Loucy (cell line): ENCODE measurements at regions not wholly inside any gene's neighbourhood (a gene's known extent, or its start where the extent isn't known, plus 50 kb on each side); places are given as distances from the start of the nearest gene placed in this dataset.

Experiments used
- EZH2phosphoT487 ChIP-seq: fragments of 200-600 bp; IDR thresholded peaks from 2 replicates; pipeline ENCODE4 v1.6.1; 2018; ENCODE audit warnings: antibody characterized with exemption, mild to moderate bottlenecking, moderate library complexity, borderline replicate concordance
- TF ChIP-seq, protein P1 (sequence below): fragments of 200-600 bp; sonication (generic); conservative IDR thresholded peaks from 2 replicates; pipeline ENCODE4 v1.5.1; 2014; ENCODE audit warnings: mild to moderate bottlenecking, antibody characterized with exemption, low read length

DNA sequence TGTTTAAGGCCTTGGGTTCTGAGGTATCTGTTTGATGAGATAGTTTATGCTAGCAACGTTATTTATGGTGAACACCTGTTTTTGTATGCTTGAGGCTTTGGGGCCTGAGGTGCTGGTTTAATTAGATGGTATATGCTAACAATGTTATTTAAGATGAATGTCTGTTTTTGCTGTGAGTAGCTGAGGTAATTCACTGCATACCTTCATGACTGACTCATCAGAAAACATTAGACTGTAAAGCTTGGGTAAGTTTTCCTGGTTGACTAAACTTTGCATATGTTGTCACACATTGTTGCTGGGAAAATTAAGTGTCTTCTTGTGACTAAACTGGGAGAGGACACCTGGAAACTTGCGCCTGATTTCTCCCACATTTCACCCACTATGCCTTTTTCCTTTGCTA, 1026.6 kb downstream of the RAPGEF2 start:
- TF ChIP-seq, protein P1, sequence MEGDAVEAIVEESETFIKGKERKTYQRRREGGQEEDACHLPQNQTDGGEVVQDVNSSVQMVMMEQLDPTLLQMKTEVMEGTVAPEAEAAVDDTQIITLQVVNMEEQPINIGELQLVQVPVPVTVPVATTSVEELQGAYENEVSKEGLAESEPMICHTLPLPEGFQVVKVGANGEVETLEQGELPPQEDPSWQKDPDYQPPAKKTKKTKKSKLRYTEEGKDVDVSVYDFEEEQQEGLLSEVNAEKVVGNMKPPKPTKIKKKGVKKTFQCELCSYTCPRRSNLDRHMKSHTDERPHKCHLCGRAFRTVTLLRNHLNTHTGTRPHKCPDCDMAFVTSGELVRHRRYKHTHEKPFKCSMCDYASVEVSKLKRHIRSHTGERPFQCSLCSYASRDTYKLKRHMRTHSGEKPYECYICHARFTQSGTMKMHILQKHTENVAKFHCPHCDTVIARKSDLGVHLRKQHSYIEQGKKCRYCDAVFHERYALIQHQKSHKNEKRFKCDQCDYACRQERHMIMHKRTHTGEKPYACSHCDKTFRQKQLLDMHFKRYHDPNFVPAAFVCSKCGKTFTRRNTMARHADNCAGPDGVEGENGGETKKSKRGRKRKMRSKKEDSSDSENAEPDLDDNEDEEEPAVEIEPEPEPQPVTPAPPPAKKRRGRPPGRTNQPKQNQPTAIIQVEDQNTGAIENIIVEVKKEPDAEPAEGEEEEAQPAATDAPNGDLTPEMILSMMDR = no peak
- TF ChIP-seq EZH2phosphoT487 = no peak
